Stomach (tissue), 4 donors: ENCODE measurements at regions not wholly inside any gene's neighbourhood (a gene's known extent, or its start where the extent isn't known, plus 50 kb on each side); places are given as distances from the start of the nearest gene placed in this dataset.

Experiments used
- CTCF ChIP-seq, 7 experiments: fragments of 450-650 bp in 4 of 7; fragments of 200-600 bp in 3 of 7; sonication (generic) in 3 of 7; IDR thresholded peaks; one replicate each; pipeline ENCODE4 v1.5.1; 2016 to 2019; ENCODE audit warnings: antibody characterized with exemption in 7 of 7, control low read depth in 2 of 7, mild to moderate bottlenecking in 1 of 7
- POLR2A ChIP-seq, 4 donors: fragments of 450-650 bp; IDR thresholded peaks; one replicate each; pipeline ENCODE4 v1.6.1; 2016; ENCODE audit warnings: antibody characterized with exemption in 4 of 4, control low read depth in 2 of 4, mild to moderate bottlenecking in 1 of 4, moderate library complexity in 1 of 4
- POLR2AphosphoS5 ChIP-seq, 3 donors: sonication (generic); formaldehyde crosslinking; IDR thresholded peaks; one replicate each; pipeline ENCODE4 v1.6.1; 2016; ENCODE audit warnings: antibody characterized with exemption in 3 of 3

- no peak for TF ChIP-seq POLR2A (IDR thresholded peaks at IDR 0.05)
- TF ChIP-seq CTCF (IDR thresholded peaks at IDR 0.05), result no peak
- no peak for TF ChIP-seq POLR2AphosphoS5 (IDR thresholded peaks at IDR 0.05)
Measured at GRCh38 chr12:131621701-131622421, 89.0 kb upstream of the SFSWAP start.
